ENCODE measurements at regions not wholly inside any gene's neighbourhood (a gene's known extent, or its start where the extent isn't known, plus 50 kb on each side); places are given as distances from the start of the nearest gene placed in this dataset.

DNA sequence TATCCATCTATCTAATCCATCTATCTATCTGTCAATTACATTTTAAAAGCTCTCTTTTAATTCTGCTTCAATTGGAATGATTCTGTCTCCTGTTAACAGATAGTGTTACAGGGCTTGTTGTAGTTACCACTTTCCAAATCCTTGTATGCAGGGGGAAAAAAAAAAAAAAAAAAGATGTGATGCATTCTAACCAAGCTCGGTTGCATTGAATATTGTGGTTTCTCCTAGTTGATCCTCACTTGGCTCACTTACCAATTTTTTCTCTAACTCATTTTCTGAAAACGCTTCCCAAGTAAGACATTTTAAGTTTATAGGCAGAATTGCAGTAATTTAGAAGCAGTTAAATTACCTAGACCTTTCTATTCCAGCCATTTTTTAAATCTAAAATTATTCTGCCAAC, 327.9 kb upstream of the PITX2 start:
- no peak for DNase-seq

DNA sequence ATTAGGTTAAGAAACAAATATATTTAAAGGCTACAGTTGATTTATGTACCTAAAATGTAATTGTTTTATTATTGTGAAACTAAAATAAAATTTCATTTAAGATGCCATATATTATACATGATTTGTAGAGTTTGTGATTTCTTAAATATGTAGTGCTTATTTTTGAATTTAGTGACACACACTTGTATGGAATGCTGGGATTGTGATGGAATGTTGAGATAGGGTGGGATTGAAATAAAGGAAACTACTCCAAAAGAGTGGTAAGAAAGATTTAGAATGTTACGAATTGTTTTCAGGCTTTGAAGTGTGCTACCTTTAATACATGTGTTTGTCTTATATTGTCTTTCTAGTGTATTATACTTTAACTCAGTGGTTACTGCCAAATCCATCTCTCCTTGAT, 330.3 kb upstream of the PITX2 start:
- H3K36me3 ChIP-seq, result no peaks in the 10 kb centered on the region
- H3K9me3 ChIP-seq (ENCODE audit: severe bottlenecking), result no peaks in the 10 kb centered on the region
- DNase-seq, result no peak
- TF ChIP-seq, protein P1, sequence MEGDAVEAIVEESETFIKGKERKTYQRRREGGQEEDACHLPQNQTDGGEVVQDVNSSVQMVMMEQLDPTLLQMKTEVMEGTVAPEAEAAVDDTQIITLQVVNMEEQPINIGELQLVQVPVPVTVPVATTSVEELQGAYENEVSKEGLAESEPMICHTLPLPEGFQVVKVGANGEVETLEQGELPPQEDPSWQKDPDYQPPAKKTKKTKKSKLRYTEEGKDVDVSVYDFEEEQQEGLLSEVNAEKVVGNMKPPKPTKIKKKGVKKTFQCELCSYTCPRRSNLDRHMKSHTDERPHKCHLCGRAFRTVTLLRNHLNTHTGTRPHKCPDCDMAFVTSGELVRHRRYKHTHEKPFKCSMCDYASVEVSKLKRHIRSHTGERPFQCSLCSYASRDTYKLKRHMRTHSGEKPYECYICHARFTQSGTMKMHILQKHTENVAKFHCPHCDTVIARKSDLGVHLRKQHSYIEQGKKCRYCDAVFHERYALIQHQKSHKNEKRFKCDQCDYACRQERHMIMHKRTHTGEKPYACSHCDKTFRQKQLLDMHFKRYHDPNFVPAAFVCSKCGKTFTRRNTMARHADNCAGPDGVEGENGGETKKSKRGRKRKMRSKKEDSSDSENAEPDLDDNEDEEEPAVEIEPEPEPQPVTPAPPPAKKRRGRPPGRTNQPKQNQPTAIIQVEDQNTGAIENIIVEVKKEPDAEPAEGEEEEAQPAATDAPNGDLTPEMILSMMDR (IDR thresholded peaks at IDR 0.05; ENCODE audit: low read depth, low read length), result no peak
- H3K27ac ChIP-seq, result no peak overlapping the region
- H3K4me3 ChIP-seq (ENCODE audit: low read depth, low read length), result no peak overlapping the region
- H3K27me3 ChIP-seq (ENCODE audit: insufficient read depth, low read depth, severe bottlenecking), result peaks cover 57% of the 10 kb centered on the region

More for the DNA sequence above, 327.9 kb upstream of the PITX2 start:
- Histone ChIP-seq H3K27ac (no peak overlapping the region), H3K9me3 (ENCODE audit: severe bottlenecking) (no peaks in the 10 kb centered on the region), H3K27me3 (ENCODE audit: insufficient read depth, low read depth, severe bottlenecking) (peaks cover 62% of the 10 kb centered on the region), H3K4me3 (ENCODE audit: low read depth, low read length) (no peak overlapping the region), H3K36me3 (no peaks in the 10 kb centered on the region)
- TF ChIP-seq, protein P1 (IDR thresholded peaks at IDR 0.05; ENCODE audit: low read depth, low read length), result no peak

DNA sequence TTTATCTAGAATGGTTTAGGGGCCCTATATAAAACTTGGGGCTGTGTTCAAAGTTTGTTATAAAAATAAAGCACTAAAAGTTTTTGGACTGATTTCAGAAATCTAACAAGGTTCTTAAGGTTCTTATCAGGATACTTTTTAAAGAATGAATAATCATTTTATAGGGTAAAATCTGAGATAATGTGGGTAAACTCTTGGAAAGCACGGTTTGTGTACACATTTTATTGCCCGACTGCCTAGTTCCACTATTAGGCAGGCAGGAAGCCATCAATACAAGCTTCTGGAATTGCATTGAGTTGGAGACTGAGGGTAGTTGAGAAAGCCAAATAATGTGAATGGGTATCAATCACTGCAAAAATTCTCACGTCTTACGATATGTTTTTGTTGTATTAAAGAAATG, 331.0 kb upstream of the PITX2 start:
- H3K36me3 ChIP-seq, result no peaks in the 10 kb centered on the region
- DNase-seq, result no peak
- H3K27ac ChIP-seq, result no peak overlapping the region
- H3K27me3 ChIP-seq (ENCODE audit: insufficient read depth, low read depth, severe bottlenecking), result peaks cover 54% of the 10 kb centered on the region
- no peak overlapping the region for H3K4me3 ChIP-seq (ENCODE audit: low read depth, low read length)
- TF ChIP-seq, protein P1 (IDR thresholded peaks at IDR 0.05; ENCODE audit: low read depth, low read length), result no peak
- no peaks in the 10 kb centered on the region for H3K9me3 ChIP-seq (ENCODE audit: severe bottlenecking)

DNA sequence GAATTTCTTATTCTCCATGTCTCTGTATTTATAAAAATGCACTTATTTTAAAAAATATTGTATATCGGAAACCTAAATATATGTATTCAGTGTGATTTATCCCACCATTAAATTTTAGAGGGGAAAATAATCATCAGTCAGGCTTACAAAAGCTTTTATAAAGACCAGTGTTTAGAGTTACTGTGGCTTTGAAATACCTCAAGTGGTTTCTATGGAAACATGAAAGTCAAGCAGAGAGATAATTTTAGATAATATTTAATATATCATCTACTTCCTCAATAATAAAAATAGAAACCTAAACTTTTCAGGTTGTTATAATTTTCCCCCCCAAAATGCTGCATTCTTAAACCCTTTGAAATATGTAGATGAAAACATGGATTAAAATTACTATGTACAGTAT, 332.9 kb upstream of the PITX2 start:
- TF ChIP-seq, protein P1 (IDR thresholded peaks at IDR 0.05; ENCODE audit: low read depth, low read length), result no peak
- DNase-seq, result no peak
- H3K27me3 ChIP-seq (ENCODE audit: insufficient read depth, low read depth, severe bottlenecking), result peaks cover 44% of the 10 kb centered on the region
- no peak overlapping the region for H3K27ac ChIP-seq
- no peaks in the 10 kb centered on the region for H3K9me3 ChIP-seq (ENCODE audit: severe bottlenecking)
- H3K36me3 ChIP-seq, result no peaks in the 10 kb centered on the region
- no peak overlapping the region for H3K4me3 ChIP-seq (ENCODE audit: low read depth, low read length)

DNA sequence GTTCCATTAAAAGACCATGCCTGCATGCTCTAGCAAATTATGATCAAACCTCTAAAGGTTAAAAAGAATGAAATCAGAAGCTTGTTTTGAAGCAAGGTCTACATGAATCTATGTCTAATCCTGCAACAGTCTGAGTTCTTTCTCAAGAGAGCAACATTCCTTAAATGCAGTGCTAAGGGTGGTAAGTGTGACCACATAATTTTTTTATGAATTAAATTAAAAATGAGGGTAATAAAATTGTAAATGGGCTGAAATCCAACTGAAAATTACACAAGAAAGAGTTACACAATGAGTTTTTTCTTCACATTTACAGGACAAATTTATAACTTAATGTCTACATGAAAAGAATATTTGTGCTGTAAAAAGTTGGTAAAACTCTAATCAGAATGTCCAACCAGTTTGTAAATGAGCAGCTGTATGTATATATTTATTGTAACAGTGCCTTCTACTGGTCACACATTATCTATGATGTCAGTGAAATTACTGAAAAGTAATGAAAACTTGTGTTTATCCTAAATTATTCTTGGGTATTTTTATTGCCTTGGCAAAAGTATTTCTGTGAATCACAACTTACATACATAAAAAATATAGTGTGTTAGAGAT, 336.3 kb upstream of the PITX2 start:
- Histone ChIP-seq H3K9me3 (ENCODE audit: severe bottlenecking) (no peaks in the 10 kb centered on the region), H3K36me3 (no peaks in the 10 kb centered on the region), H3K4me3 (ENCODE audit: low read depth, low read length) (no peak overlapping the region), H3K27ac (no peak overlapping the region), H3K27me3 (ENCODE audit: insufficient read depth, low read depth, severe bottlenecking) (peaks cover 38% of the 10 kb centered on the region)
- TF ChIP-seq, protein P1 (IDR thresholded peaks at IDR 0.05; ENCODE audit: low read depth, low read length), result no peak
- DNase-seq, result no peak

DNA sequence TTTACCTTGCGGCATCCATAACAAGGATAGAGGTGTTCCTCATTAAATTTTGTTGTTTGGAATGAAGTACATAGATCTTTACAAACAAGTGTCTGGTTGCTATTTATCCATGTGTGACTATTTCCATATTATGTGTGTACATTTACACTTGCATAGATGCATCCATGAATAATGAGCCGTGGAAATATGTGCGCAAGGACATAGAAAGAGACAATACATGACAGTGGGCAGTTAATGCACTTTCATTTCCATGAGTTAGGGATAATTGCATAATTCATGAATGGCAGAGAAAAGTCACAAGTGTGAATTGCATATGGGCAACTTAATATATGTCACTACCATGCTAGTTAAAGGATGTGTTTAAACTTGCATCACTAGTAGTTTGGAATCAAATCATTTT, 338.2 kb upstream of the PITX2 start:
- no peaks in the 10 kb centered on the region for H3K9me3 ChIP-seq (ENCODE audit: severe bottlenecking)
- no peak overlapping the region for H3K4me3 ChIP-seq (ENCODE audit: low read depth, low read length)
- peaks cover 34% of the 10 kb centered on the region for H3K27me3 ChIP-seq (ENCODE audit: insufficient read depth, low read depth, severe bottlenecking)
- no peak overlapping the region for H3K27ac ChIP-seq
- TF ChIP-seq, protein P1 (IDR thresholded peaks at IDR 0.05; ENCODE audit: low read depth, low read length), result no peak
- DNase-seq, result no peak
- no peaks in the 10 kb centered on the region for H3K36me3 ChIP-seq

Measured in WERI-Rb-1 (cell line).